Endothelial cell of umbilical vein (primary cell): ENCODE measurements at regions not wholly inside any gene's neighbourhood (a gene's known extent, or its start where the extent isn't known, plus 50 kb on each side); places are given as distances from the start of the nearest gene placed in this dataset.

Source experiments
- BruUV-seq: library from RNA; stranded (reverse); fragments of 400-500 nt; replicated peaks from 2 replicates; lab custom pipeline; 2021; lab: Mats Ljungman, UMichigan
- CTCF ChIA-PET: fragments of 300-600, 350-600 bp; sonication (Branson Sonifier 250); formaldehyde crosslinking; loops from one replicate; lab custom pipeline; 2021; ENCODE audit warnings: antibody characterized with exemption, inconsistent platforms; lab: Charles Lee
- POLR2A ChIA-PET: fragments of 300-600, 350-600 bp; sonication (Branson Sonifier 250); formaldehyde crosslinking; loops from one replicate; lab custom pipeline; 2021; ENCODE audit warnings: antibody characterized with exemption, inconsistent platforms; lab: Charles Lee
- DNase-seq: peaks from one replicate; pipeline ENCODE4 v3.0.0-alpha.2; 2011; ENCODE audit warnings: low read depth, low spot score
- FAIRE-seq: peaks from 2 replicates; lab custom pipeline; 2011; peaks lifted over from hg19 to GRCh38; lab: Jason Lieb, UNC
- H2AFZ ChIP-seq: 2 replicates; pipeline ENCODE4 v1.6.0; 2012; ENCODE audit warnings: low read depth, low read length, control low read depth, inconsistent platforms
- H3K27ac ChIP-seq: 2 replicates; pipeline ENCODE4 v1.5.1; 2011; ENCODE audit warnings: low read depth, mild to moderate bottlenecking, control low read depth, low read length, moderate library complexity; ENCODE audit not compliant: insufficient read depth
- H3K27me3 ChIP-seq, 2 experiments: 2 replicates each; pipeline versions ENCODE4 v1.6.0 to v1.6.1; 2011; ENCODE audit warnings: low read length in 2 of 2, mixed read lengths in 1 of 2; ENCODE audit not compliant: control insufficient read depth in 2 of 2, insufficient read depth in 2 of 2
- H3K36me3 ChIP-seq, 2 experiments: 2 replicates in 1 of 2; 3 replicates in 1 of 2; pipeline ENCODE4 v1.5.1; 2011; ENCODE audit warnings: low read length in 2 of 2, mild to moderate bottlenecking in 1 of 2, moderate library complexity in 1 of 2; ENCODE audit not compliant: control insufficient read depth in 2 of 2, insufficient read depth in 2 of 2; ENCODE audit errors: extremely low read depth in 1 of 2
- H3K4me1 ChIP-seq: 3 replicates; pipeline ENCODE4 v1.5.1; 2011; ENCODE audit warnings: mild to moderate bottlenecking, low read length; ENCODE audit not compliant: control insufficient read depth, insufficient read depth; ENCODE audit errors: extremely low read depth
- H3K4me2 ChIP-seq: 2 replicates; pipeline ENCODE4 v1.6.1; 2011; ENCODE audit warnings: low read length, control low read depth, mixed read lengths; ENCODE audit not compliant: insufficient read depth
- H3K4me3 ChIP-seq, 3 experiments: fragments of 200-600 bp in 1 of 3; sonication (generic), shearing (Covaris generic) in 1 of 3; replicated peaks in 1 of 3; 2 replicates each; pipeline ENCODE4 v1.5.1; 2011 to 2016; ENCODE audit warnings: control low read depth in 3 of 3, low read length in 3 of 3, mild to moderate bottlenecking in 2 of 3, inconsistent platforms in 1 of 3, low read depth in 1 of 3, moderate library complexity in 1 of 3; ENCODE audit not compliant: insufficient read depth in 1 of 3
- H3K79me2 ChIP-seq: 2 replicates; pipeline ENCODE4 v1.6.0; 2012; ENCODE audit warnings: low read length, inconsistent platforms; ENCODE audit not compliant: control insufficient read depth, insufficient read depth
- H3K9ac ChIP-seq: replicated peaks from 2 replicates; pipeline ENCODE3; 2011; ENCODE audit warnings: low read length, control low read depth; ENCODE audit not compliant: insufficient read depth; ENCODE audit errors: extremely low read depth
- H3K9me1 ChIP-seq: replicated peaks from 3 replicates; pipeline ENCODE4 v1.6.0; 2011; ENCODE audit warnings: mild to moderate bottlenecking, low read length; ENCODE audit not compliant: control insufficient read depth, insufficient read depth; ENCODE audit errors: extremely low read depth
- H3K9me3 ChIP-seq: replicated peaks from 2 replicates; pipeline ENCODE4 v1.5.1; 2012; ENCODE audit warnings: low read length, inconsistent platforms; ENCODE audit not compliant: control insufficient read depth, insufficient read depth
- H4K20me1 ChIP-seq: replicated peaks from 2 replicates; pipeline ENCODE3; 2011; ENCODE audit warnings: mild to moderate bottlenecking, low read length; ENCODE audit not compliant: control insufficient read depth, insufficient read depth; ENCODE audit errors: extremely low read depth
- CTCF ChIP-seq, 2 donors: IDR thresholded peaks; 1 replicate in 1 of 2; 2 replicates in 1 of 2; pipeline ENCODE4 v1.5.1; 2011; ENCODE audit warnings: low read length in 2 of 2, mild to moderate bottlenecking in 2 of 2, moderate library complexity in 2 of 2, control low read depth in 1 of 2, inconsistent platforms in 1 of 2, low read depth in 1 of 2; ENCODE audit not compliant: insufficient read depth in 1 of 2; ENCODE audit errors: extremely low read depth in 1 of 2
- EZH2 ChIP-seq: IDR thresholded peaks from 2 replicates; pipeline ENCODE4 v1.6.1; 2012; ENCODE audit warnings: borderline replicate concordance, low read depth, mild to moderate bottlenecking, moderate library complexity, low read length, inconsistent platforms; ENCODE audit not compliant: severe bottlenecking
- FOS ChIP-seq: IDR thresholded peaks from 2 replicates; pipeline ENCODE4 v1.6.1; 2011; ENCODE audit warnings: mild to moderate bottlenecking, low read length, moderate library complexity, borderline replicate concordance; ENCODE audit not compliant: insufficient read depth
- GATA2 ChIP-seq: IDR thresholded peaks from 2 replicates; pipeline ENCODE4 v1.7.0; 2011; ENCODE audit warnings: low read depth, mild to moderate bottlenecking, moderate library complexity, mixed read lengths, low read length; ENCODE audit not compliant: insufficient read length, insufficient read depth
- JUN ChIP-seq: IDR thresholded peaks from 2 replicates; pipeline ENCODE4 v1.6.1; 2011; ENCODE audit warnings: borderline replicate concordance, low read depth; ENCODE audit not compliant: insufficient read length, insufficient read depth
- MAX ChIP-seq: IDR thresholded peaks from 2 replicates; pipeline ENCODE4 v1.6.1; 2011; ENCODE audit not compliant: insufficient read depth, insufficient read length
- MYC ChIP-seq: IDR thresholded peaks from one replicate; pipeline ENCODE4 v1.6.1; 2011; ENCODE audit warnings: mild to moderate bottlenecking, low read depth, low read length
- POLR2A ChIP-seq: IDR thresholded peaks from 2 replicates; pipeline ENCODE4 v1.6.1; 2012; ENCODE audit warnings: low read depth, mild to moderate bottlenecking, control low read depth, low read length
- POLR2AphosphoS5 ChIP-seq: IDR thresholded peaks from 2 replicates; pipeline ENCODE4 v1.6.1; 2012; ENCODE audit warnings: low read depth, mild to moderate bottlenecking, control low read depth, low read length, moderate library complexity; ENCODE audit not compliant: insufficient read depth
- dilution Hi-C: fragments of 300-500 bp; cut with MboI; formaldehyde crosslinking; loops from one replicate; pipeline ENCODE4 v1.15.0; 2019; ENCODE audit warnings: low sequenced_read_pairs; ENCODE audit not compliant: extremely low pct_ligation_motif_present
- intact Hi-C: fragments of 100-400 bp; cut with micrococcal nuclease; formaldehyde crosslinking; loops from one replicate; pipeline ENCODE4 v1.10.0; 2022

- Histone ChIP-seq H3K4me2 (no peak overlapping the region), H3K27ac (no peak overlapping the region), H3K9me1 (no peaks in the 10 kb centered on the region), H3K9ac (no peak overlapping the region), H3K36me3 (no peaks in the 10 kb centered on the region), H3K4me3 (no peak overlapping the region), H4K20me1 (no peaks in the 10 kb centered on the region), H3K9me3 (no peaks in the 10 kb centered on the region), H3K27me3 (no peaks in the 10 kb centered on the region), H2AFZ (no peak overlapping the region), H3K4me1 (no peaks in the 10 kb centered on the region), H3K79me2 (no peaks in the 10 kb centered on the region)
- dilution Hi-C loops: no loop called here
- no TSS peak for BruUV-seq
- CTCF ChIA-PET: no interaction called here
- POLR2A ChIA-PET: interaction anchor here (0.6 kb wide), 1 partner anchor 1178 kb away, joined by 5 read pairs; no protein-coding TSS in a partner anchor
- intact Hi-C loops: no loop called here
- no peak for DNase-seq
- no peak for FAIRE-seq
- TF ChIP-seq POLR2A (no peak), MAX (no peak), MYC (no peak), CTCF (IDR thresholded peaks at IDR 0.05; ENCODE audit: extremely low read depth in 1 of 2, insufficient read depth in 1 of 2, low read depth in 1 of 2, low read length in 2 of 2) (no peak), GATA2 (no peak)
These were observed 1053.4 kb upstream of the CITED2 start for GRCh38 chr6:140427842-140428241.

GRCh38 chr6:140414966-140415620 is 1040.6 kb upstream of the CITED2 start:
- no peaks in the 10 kb centered on the region for H3K79me2 ChIP-seq
- dilution Hi-C loops (no loop called here), intact Hi-C loops (no loop called here)
- POLR2A ChIA-PET: interaction anchor here (0.6 kb wide), 1 partner anchor 1039 kb away, joined by 3 read pairs; no protein-coding TSS in a partner anchor
- no peaks in the 10 kb centered on the region for H3K9me3 ChIP-seq
- TF ChIP-seq FOS: no peak
- TF ChIP-seq POLR2A: no peak
- TF ChIP-seq CTCF (IDR thresholded peaks at IDR 0.05; ENCODE audit: extremely low read depth in 1 of 2, insufficient read depth in 1 of 2, low read depth in 1 of 2, low read length in 2 of 2): no peak
- no peak for TF ChIP-seq JUN
- TF ChIP-seq EZH2: no peak
- no peak for TF ChIP-seq GATA2
- no peak for TF ChIP-seq MAX
- TF ChIP-seq POLR2AphosphoS5: no peak
- TF ChIP-seq MYC: no peak
- no peak overlapping the region for H3K9ac ChIP-seq
- H2AFZ ChIP-seq: no peak overlapping the region
- no peaks in the 10 kb centered on the region for H3K27me3 ChIP-seq
- DNase-seq (no peak), FAIRE-seq (no peak)
- no peaks in the 10 kb centered on the region for H3K4me1 ChIP-seq
- no TSS peak for BruUV-seq
- CTCF ChIA-PET: interaction anchor here (1.4 kb wide), 1 partner anchor 9 kb away, joined by 5 read pairs; no protein-coding TSS in a partner anchor
- H4K20me1 ChIP-seq: no peaks in the 10 kb centered on the region
- H3K4me3 ChIP-seq: no peak overlapping the region
- no peaks in the 10 kb centered on the region for H3K9me1 ChIP-seq
- H3K27ac ChIP-seq: no peak overlapping the region
- H3K4me2 ChIP-seq: no peak overlapping the region
- H3K36me3 ChIP-seq: no peaks in the 10 kb centered on the region
